IMR-90 (cell line): ENCODE measurements at regions not wholly inside any gene's neighbourhood (a gene's known extent, or its start where the extent isn't known, plus 50 kb on each side); places are given as distances from the start of the nearest gene placed in this dataset.

ENCODE experiments used
- BHLHE40 ChIP-seq: fragments of 150-350 bp; IDR thresholded peaks from 2 replicates; pipeline ENCODE4 v1.6.1; 2016; ENCODE audit warnings: mild to moderate bottlenecking, low read depth, low read length
- CEBPB ChIP-seq: IDR thresholded peaks from 2 replicates; pipeline ENCODE4 v1.6.1; 2012; ENCODE audit warnings: low read depth, low read length, improper control_type of control experiment
- CHD1 ChIP-seq: IDR thresholded peaks from 2 replicates; pipeline ENCODE4 v1.6.1; 2012; ENCODE audit warnings: low read depth, low read length, improper control_type of control experiment
- CTCF ChIP-seq: conservative IDR thresholded peaks from 2 replicates; pipeline ENCODE4 v1.5.1; 2012; ENCODE audit warnings: mild to moderate bottlenecking, low read depth, low read length, improper control_type of control experiment
- FOS ChIP-seq: fragments of 150-350 bp; IDR thresholded peaks from 2 replicates; pipeline ENCODE4 v1.6.1; 2016; ENCODE audit warnings: low read depth, low read length
- MAFK ChIP-seq: IDR thresholded peaks from 2 replicates; pipeline ENCODE4 v1.6.1; 2012; ENCODE audit warnings: low read depth, low read length, improper control_type of control experiment
- POLR2A ChIP-seq: IDR thresholded peaks from 2 replicates; pipeline ENCODE4 v1.6.1; 2012; ENCODE audit warnings: mild to moderate bottlenecking, low read depth, low read length
- RAD21 ChIP-seq: IDR thresholded peaks from 2 replicates; pipeline ENCODE4 v1.6.1; 2012; ENCODE audit warnings: low read length, improper control_type of control experiment
- RFX5 ChIP-seq: IDR thresholded peaks from 2 replicates; pipeline ENCODE4 v1.8.0; 2012; ENCODE audit warnings: low read depth, mild to moderate bottlenecking, low read length, moderate library complexity
- SMC3 ChIP-seq: fragments of 150-350 bp; IDR thresholded peaks from 2 replicates; pipeline ENCODE4 v1.6.1; 2016; ENCODE audit warnings: low read depth, mild to moderate bottlenecking, antibody characterized with exemption, low read length, moderate library complexity
- TF ChIP-seq, protein P1 (sequence below): fragments of 150-350 bp; IDR thresholded peaks from 2 replicates; pipeline ENCODE4 v1.6.1; 2016; ENCODE audit warnings: low read depth, mild to moderate bottlenecking, low read length, moderate library complexity, borderline replicate concordance

DNA sequence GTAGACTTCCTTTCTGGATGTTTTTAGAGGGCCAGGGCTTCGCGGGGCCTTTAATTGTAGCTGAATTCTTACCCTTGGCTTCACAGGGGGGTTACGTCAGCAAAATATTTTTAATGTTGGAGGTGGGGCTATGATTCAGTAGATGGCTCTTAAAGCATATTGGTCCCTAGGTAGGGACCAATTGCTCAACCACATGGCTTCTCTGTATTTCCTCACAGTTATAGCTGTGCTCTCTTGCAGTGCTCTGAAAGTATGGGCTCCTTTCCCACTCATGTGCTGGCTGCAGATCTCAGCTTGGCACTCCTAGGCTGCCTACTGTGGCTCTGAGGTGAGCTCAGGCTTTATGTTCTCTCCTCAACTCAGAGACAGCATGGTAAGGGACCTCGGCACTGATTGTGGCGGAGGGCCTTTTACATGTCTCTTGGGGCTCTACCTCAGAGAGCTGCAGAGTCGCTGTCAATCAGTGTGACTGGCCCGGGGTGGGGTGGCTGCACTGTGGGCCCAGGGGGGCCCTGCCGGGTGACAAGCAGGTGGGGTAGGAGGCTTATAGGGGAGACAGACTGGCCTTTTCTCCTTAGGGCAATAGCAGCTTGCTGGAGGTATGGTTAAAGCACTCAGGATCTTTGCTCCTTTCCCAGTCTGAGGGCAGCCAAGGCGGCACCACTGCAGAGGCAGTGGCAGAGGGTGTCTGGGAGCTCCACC lies 318.0 kb downstream of the DOK5 start:
- TF ChIP-seq CTCF (no peak), BHLHE40 (no peak), POLR2A (no peak), CHD1 (no peak), FOS (no peak), SMC3 (no peak), CEBPB (no peak), RFX5 (no peak), RAD21 (no peak), MAFK (no peak)
- TF ChIP-seq, protein P1, sequence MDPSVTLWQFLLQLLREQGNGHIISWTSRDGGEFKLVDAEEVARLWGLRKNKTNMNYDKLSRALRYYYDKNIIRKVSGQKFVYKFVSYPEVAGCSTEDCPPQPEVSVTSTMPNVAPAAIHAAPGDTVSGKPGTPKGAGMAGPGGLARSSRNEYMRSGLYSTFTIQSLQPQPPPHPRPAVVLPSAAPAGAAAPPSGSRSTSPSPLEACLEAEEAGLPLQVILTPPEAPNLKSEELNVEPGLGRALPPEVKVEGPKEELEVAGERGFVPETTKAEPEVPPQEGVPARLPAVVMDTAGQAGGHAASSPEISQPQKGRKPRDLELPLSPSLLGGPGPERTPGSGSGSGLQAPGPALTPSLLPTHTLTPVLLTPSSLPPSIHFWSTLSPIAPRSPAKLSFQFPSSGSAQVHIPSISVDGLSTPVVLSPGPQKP, result no peak
